AG04450 (cell line): ENCODE measurements at regions not wholly inside any gene's neighbourhood (a gene's known extent, or its start where the extent isn't known, plus 50 kb on each side); places are given as distances from the start of the nearest gene placed in this dataset.

Experiments
- CTCF ChIA-PET: fragments of 300-600, 350-600 bp; formaldehyde crosslinking; extraction: SDS; loops from one replicate; lab custom pipeline; 2022; ENCODE audit warnings: antibody characterized with exemption, inconsistent platforms; lab: Charles Lee
- POLR2A ChIA-PET: fragments of 350-600 bp; formaldehyde crosslinking; extraction: SDS; loops from one replicate; lab custom pipeline; 2021; ENCODE audit warnings: antibody characterized with exemption, inconsistent platforms; lab: Yijun Ruan, JAX
- DNase-seq: peaks from one replicate; pipeline ENCODE4 v3.0.0-alpha.2; 2011; ENCODE audit warnings: low read depth, low spot score
- H3K27ac ChIP-seq: one replicate; pipeline ENCODE4 v1.5.1; 2012; ENCODE audit warnings: low read depth, low read length, control low read depth
- H3K27me3 ChIP-seq: one replicate; pipeline ENCODE4 v1.6.0; 2012; ENCODE audit warnings: low read length; ENCODE audit not compliant: control insufficient read depth, insufficient read depth
- H3K4me3 ChIP-seq: 2 replicates; pipeline ENCODE4 v1.5.1; 2011; ENCODE audit warnings: mild to moderate bottlenecking, low read depth, low read length, control low read depth
- H3K9me3 ChIP-seq: 2 replicates; pipeline ENCODE4 v1.5.1; 2012; ENCODE audit warnings: low read length; ENCODE audit not compliant: control insufficient read depth, insufficient read depth
- CTCF ChIP-seq: IDR thresholded peaks from 2 replicates; pipeline ENCODE4 v1.5.1; 2011; ENCODE audit warnings: low read depth, low read length, control low read depth, inconsistent platforms

- DNase-seq: no peak
- POLR2A ChIA-PET: no interaction called here
- peaks cover 9% of the 10 kb centered on the region for H3K9me3 ChIP-seq
- TF ChIP-seq CTCF: no peak
- no peak overlapping the region for H3K27ac ChIP-seq
- no peaks in the 10 kb centered on the region for H3K27me3 ChIP-seq
- CTCF ChIA-PET: interaction anchor here (0.7 to 2.2 kb wide), 2 partner anchors 375 to 895 kb away, joined by 4 to 8 read pairs; no protein-coding TSS in a partner anchor
- no peak overlapping the region for H3K4me3 ChIP-seq
These were observed 477.7 kb downstream of the TAF11L14 start for GRCh38 chr5:18111906-18112465.

GRCh38 chr5:18113721-18114120 is 479.5 kb downstream of the TAF11L14 start:
- DNase-seq: no peak
- H3K27ac ChIP-seq: no peak overlapping the region

GRCh38 chr5:18114151-18114757 is 480.0 kb downstream of the TAF11L14 start:
- Histone ChIP-seq H3K27me3 (no peaks in the 10 kb centered on the region), H3K4me3 (no peak overlapping the region), H3K9me3 (peaks cover 10% of the 10 kb centered on the region), H3K27ac (no peak overlapping the region)
- DNase-seq: no peak
- no peak for TF ChIP-seq CTCF
- ChIA-PET CTCF (interaction anchor here (1.5 kb wide), 1 partner anchor 898 kb away, joined by 7 read pairs; no protein-coding TSS in a partner anchor), POLR2A (no interaction called here)

More at GRCh38 chr5:18113721-18114120, 479.5 kb downstream of the TAF11L14 start:
- H3K9me3 ChIP-seq: peaks cover 7% of the 10 kb centered on the region
- POLR2A ChIA-PET: no interaction called here
- CTCF ChIA-PET: interaction anchor here (0.6 to 1.5 kb wide), 2 partner anchors 831 to 897 kb away, joined by 4 to 7 read pairs; no protein-coding TSS in a partner anchor
- no peak overlapping the region for H3K4me3 ChIP-seq
- TF ChIP-seq CTCF: no peak
- H3K27me3 ChIP-seq: no peaks in the 10 kb centered on the region

GRCh38 chr5:18117968-18118367 is 483.7 kb downstream of the TAF11L14 start:
- no peak overlapping the region for H3K4me3 ChIP-seq
- DNase-seq: no peak
- H3K27ac ChIP-seq: no peak overlapping the region
- CTCF ChIA-PET: no interaction called here
- no peaks in the 10 kb centered on the region for H3K27me3 ChIP-seq
- TF ChIP-seq CTCF: no peak
- H3K9me3 ChIP-seq: peaks cover 16% of the 10 kb centered on the region
- POLR2A ChIA-PET: no interaction called here

- no peak for DNase-seq
- no peak for TF ChIP-seq CTCF
- Histone ChIP-seq H3K9me3 (peaks cover 12% of the 10 kb centered on the region), H3K27ac (no peak overlapping the region), H3K4me3 (no peak overlapping the region), H3K27me3 (no peaks in the 10 kb centered on the region)
- ChIA-PET CTCF (no interaction called here), POLR2A (no interaction called here)
These were observed 485.0 kb downstream of the TAF11L14 start for GRCh38 chr5:18119156-18119785.
